Uterus (tissue), 2 donors: ENCODE measurements at regions not wholly inside any gene's neighbourhood (a gene's known extent, or its start where the extent isn't known, plus 50 kb on each side); places are given as distances from the start of the nearest gene placed in this dataset.
"Not testable (repeated sequence)": the region's sequence is repeated elsewhere in the genome, so short reads cannot be mapped to it uniquely, and the experiment has no call there.

Experiments used
- CTCF ChIP-seq, 4 experiments: fragments of 200-600 bp in 2 of 4; fragments of 450-650 bp in 2 of 4; sonication (generic) in 2 of 4; IDR thresholded peaks; one replicate each; pipeline ENCODE4 v1.5.1; 2016 to 2019; ENCODE audit warnings: antibody characterized with exemption in 4 of 4, mild to moderate bottlenecking in 2 of 4, moderate library complexity in 1 of 4
- POLR2A ChIP-seq, 2 donors: fragments of 450-650 bp; IDR thresholded peaks; one replicate each; pipeline ENCODE4 v1.6.1; 2016; ENCODE audit warnings: antibody characterized with exemption in 2 of 2, mild to moderate bottlenecking in 1 of 2, moderate library complexity in 1 of 2

- TF ChIP-seq CTCF, POLR2A (IDR thresholded peaks at IDR 0.05): not testable (repeated sequence)
Measured at GRCh38 chr10:21366108-21366507, 159.4 kb downstream of the SKIDA1 start.
